Eye (tissue), 1 donor: ENCODE measurements at regions not wholly inside any gene's neighbourhood (a gene's known extent, or its start where the extent isn't known, plus 50 kb on each side); places are given as distances from the start of the nearest gene placed in this dataset.
"Not testable (repeated sequence)": the region's sequence is repeated elsewhere in the genome, so short reads cannot be mapped to it uniquely, and the experiment has no call there.

Experiments
- DNase-seq: peaks from one replicate; pipeline ENCODE4 v3.0.0-alpha.2; 2015

DNA sequence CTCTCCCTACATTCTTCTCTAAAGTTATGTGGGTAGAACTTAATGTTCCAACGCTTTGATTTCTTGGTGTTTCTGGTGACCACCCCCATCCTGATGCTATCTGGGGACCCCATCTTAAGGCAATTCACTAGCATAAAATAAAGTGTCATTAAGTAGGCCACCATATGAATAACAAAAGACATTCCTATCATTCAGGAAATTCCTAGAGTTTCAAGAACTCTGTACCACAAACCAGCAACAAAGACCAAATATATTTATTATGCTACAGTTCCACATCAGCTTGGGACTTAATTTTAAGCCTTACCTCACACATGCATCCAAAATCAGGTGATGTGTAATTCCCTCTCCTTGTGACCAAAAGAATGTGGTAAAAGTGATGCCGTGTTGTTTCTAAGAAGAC lies 254.6 kb upstream of the LRRC4C start:
- no peak for DNase-seq

DNA sequence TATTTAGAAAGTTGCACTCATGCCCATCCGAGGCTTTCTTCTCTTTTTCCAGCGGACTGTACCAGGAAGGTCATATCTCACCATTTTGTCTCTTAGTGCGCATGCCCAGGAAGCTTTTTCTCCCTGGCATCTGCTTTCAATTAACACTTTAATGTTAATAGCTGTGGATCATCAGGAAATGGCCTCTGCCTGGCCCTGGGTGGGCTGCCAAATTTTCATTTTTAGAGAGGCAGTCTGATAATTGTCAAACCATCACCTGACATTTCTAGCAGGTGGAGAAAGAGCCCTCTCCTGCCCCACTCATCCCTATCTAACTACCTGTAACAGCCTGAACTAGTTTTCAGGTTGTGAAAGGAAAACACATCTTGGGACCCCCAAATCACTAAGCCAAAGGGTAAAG lies 257.4 kb upstream of the LRRC4C start:
- DNase-seq = no peak

DNA sequence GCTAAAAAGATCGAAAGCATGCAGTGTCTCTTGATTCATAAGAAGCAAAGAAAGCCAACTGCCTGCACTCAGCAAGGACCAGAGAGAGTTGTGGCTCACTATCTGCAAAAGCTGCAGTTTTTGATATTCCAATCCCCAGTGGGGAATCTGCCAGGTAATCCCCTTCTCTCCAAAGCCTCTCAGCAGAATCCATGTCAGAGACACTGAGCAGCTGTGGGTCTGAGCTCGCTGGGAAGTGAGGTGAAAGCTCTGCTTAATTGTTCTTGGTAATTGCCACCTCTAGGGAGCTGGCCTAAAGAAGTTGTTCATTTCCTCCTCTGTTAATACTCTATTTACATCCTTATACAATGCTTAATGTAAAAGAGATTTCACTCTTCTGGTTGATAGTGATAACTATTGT lies 261.3 kb upstream of the LRRC4C start:
- DNase-seq = no peak

DNA sequence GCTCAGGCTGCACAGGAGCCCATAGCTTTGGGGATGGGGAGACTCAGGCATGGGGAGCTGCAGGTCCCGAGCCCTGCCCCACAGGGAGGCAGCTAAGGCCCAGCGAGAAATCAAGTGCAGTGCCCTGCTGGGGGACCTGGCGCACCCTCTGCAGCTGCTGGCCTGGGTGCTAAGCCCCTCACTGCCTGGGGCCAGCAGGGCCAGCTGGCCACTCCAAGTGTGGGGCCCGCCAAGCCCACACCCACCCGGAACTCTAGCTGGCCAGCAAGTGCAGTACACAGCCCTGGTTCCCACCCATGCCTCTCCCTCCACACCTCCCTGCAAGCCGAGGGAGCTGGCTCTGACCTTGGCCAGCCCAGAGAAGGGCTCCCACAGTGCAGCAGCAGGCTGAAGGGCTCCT lies 268.7 kb upstream of the LRRC4C start:
- DNase-seq = not testable (repeated sequence)

DNA sequence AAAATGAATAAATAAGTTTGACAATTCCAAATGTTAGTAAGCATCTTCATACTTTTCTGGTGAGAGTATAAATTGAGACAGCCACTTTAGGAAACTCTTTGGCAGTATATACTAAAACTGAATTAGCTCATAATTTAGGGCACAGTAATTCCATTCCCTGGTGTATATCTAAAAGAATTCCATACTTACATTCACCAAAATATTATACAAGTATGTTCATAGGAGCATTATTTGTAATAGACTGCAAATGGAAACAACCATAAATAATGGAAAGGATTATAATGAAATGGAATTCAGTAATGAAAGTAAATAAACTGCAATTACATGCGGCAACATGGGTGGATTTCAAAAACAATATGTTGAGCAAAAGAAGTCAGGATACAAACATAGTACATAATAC lies 315.8 kb upstream of the LRRC4C start:
- DNase-seq = no peak

DNA sequence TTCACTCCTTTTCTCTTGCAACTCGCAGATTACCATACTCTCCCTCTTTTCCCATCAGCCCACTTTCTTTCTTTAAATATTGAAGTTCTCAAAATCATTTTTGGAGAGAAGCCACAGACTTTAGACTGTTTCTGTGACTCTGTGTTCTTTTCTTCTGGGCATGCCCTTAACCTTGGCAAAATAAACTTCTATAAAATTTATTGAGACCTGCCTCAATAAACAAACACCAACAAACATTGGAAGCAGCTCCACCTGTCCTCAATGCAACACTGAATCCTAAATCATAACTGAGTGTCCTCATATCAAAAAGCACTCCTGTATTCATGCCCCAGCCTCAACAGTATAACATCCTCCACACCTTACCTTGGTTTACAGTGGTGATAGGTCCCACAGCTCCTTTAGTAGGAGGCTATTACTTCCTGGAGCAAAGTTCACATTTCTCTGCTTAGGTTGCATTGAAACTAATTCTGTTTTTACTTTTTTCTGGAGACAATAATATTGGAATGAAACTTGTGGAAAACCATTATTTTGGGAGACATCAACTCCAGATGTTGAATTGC lies 320.0 kb upstream of the LRRC4C start:
- no peak for DNase-seq

DNA sequence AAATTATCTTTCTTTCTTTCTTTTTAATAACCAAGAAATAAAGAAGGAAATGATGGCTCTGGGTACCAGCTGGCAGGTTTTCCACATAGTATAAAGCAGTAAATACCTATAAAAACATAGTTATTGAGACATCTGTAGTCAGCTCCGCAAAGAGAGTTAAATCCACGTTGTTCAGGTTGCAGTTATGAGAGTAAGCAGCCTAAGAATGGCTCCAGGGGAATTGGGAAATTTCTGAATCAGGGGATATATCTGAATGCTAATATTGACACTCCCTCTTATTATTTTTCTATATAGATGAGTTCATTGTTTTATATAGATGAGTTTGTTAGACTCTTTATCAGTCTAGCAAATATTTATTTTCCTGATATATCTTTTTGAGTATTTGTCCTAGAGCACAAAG lies 322.0 kb upstream of the LRRC4C start:
- DNase-seq = no peak

DNA sequence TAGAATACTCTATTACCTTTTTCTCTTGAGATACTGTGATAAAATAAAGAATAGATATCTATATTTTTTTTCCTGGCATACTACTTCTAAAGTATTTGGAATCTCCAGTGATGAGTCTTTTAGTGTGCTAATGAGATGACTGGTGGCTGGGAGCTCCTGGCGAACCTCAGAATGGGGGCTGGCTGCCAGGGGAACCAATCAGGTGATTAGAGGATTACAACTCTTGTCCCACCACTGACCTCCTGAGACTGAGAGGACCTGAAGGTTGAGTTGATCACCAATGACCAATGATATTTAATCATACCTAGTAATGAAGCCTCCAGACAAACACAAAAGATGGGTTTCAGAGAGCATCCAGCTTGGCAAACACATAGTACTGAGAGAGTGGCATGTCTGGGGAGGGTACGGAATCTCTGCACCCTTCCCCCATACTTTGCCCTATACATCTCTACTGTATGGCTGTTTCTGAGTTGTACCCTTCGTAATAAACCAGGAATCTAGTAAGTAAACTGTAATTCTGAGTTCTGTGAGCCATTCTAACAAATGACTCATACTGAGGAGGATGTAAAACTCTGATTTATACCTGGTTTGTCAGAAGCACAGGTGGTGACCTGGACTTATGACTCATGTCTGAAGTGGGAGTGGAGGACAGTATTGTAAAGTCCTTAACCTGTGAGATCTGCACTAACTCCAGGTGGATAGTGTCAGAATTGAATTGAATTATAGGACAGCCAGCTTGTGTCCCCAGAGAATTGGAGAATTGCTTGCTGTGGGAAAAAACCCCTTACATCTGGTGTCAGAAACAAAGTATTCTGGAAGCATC lies 325.3 kb upstream of the LRRC4C start:
- no peak for DNase-seq

DNA sequence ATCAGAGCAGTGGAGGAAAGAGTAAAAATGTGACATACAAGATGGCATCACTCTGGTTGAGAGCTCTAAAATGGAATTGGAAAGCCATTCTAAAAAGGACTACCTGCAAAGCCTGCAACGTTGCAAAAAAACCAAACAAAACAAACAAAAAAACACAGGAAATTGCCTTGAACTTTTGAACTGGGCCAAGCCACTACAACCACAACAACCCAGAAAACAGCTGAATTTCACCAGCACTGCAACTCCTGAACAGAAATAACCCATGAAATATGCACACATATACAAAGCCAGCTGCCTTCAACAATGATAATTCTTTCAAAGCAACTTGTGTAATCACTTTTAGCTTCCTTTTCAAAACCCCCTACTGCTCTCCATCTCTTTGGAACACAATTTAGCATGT lies 326.6 kb upstream of the LRRC4C start:
- no peak for DNase-seq

DNA sequence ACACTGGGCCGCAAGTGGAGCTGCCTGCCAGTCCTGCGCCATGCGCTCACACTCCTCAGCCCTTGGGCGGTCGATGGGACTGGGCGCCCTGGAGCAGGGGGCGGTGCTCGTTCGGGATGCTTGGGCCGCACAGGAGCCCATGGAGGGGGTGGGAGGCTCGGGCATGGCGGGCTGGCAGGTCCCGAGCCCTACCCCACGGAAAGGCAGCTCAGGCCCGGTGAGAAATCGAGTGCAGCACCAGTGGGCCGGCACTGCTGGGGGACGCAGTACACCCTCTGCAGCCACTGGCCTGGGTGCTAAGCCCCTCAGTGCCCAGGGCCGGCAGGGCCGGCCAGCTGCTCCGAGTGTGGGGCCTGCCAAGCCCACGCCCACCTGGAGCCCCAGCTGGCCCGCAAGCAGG lies 328.7 kb upstream of the LRRC4C start:
- no peak for DNase-seq

DNA sequence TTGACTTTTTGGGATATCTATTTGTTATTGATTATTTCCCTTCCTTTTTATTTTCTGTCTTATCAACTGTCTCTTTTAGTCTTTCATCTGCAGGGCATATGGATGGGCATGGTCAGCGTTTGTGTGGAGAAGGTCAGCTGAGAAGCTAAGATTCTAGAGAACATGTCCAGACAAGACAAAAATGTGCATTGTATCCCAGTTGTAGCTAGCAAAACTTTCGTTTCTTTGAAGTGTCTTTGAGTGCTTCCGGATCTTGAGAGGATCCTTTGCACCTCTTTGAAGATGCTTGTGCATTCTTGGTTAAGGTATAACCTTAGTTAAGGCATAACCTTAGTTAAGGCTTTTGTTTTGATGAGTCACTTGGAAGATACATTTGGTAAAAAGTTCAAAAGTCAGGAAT lies 329.9 kb upstream of the LRRC4C start:
- DNase-seq = no peak

DNA sequence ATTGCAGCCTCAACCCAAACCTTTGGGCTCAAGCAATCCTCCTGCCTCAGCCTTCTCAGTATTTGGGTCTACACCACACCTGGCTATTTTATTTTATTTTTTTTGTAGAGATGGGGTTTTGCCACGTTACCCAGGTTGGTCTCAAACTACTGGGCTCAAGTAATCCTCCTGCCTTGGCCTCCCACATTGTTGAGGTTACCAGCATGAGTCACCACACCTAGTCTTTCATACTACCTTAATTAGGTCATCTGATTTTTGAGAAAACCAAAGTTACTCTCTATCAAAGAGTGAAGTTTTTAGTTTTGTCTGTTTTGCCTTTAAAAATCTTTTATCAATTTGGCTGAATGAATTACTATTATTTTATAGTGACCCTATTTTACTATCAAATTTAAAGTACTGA lies 335.6 kb upstream of the LRRC4C start:
- DNase-seq = no peak

DNA sequence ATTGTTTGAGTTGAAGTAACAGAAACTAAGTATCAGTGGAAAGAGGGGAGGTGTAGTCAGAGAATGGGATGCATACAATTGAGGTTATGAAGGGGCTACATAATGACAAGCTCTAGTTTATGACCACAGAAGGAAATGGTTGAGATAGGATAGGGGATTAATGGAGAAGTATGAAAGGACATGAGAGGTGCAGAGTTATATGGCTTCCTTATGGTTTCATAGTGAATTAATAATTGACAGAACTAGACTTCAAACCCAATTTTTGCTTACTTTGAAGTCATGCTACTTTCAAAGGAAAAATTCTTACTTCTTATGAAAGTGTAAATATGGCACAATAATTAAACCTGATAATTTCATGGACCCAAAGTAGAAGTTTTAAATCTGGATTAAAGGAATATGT lies 340.3 kb upstream of the LRRC4C start:
- DNase-seq = no peak

DNA sequence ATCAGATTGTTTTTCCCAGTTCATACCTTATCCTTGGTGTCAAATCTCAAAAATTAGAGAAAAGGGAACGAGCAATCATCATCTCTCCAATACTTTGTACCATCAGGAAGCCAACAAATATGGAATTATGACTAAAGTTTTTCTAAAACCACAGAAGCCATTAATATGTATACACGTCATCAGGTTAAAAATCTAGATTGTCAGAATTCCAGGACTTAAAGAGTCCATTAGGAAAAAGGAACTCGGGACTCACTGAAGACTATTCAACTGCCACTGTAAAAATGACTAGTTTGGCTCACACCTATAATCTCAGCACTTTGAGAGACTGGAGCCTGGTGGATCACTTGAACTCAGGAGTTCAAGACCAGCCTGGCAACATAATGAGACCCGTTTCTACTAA lies 344.4 kb upstream of the LRRC4C start:
- no peak for DNase-seq

DNA sequence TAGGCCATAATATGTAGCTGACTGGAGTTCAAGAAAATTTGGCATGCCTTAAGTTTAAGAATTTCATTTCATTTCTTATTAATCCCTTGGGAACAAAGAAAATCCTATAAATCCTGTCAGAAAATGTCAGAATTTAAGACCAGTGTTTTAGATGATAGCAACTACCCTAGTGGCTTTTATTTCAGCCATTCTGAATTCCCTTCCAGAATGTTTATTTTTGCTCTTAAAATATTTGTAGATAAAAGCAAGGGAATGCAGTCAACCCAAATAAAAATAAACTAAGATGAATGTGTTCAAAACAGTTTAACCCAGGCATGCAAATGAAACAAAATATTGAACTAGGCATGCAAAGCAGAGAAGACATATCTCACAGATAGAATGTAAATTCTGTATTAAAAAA lies 356.9 kb upstream of the LRRC4C start:
- DNase-seq = no peak

DNA sequence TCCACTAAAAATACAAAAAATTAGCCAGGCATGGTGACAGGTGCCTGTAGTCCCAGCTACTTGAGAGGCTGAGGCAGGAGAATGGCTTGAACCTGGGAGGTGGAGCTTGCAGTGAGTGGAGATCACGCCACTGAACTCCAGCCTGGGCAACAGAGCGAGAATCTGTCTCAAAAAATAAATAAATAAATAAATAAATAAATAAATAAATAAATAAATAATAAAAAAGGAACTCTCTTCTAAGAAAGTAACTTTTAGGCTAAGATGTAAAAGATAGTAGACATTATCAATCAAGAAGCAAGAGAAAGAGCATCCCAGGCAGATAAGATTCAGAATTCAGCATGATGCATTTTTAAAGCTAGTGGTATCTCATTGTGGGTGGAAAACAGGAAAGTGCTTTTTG lies 364.8 kb upstream of the LRRC4C start:
- not testable (repeated sequence) for DNase-seq

DNA sequence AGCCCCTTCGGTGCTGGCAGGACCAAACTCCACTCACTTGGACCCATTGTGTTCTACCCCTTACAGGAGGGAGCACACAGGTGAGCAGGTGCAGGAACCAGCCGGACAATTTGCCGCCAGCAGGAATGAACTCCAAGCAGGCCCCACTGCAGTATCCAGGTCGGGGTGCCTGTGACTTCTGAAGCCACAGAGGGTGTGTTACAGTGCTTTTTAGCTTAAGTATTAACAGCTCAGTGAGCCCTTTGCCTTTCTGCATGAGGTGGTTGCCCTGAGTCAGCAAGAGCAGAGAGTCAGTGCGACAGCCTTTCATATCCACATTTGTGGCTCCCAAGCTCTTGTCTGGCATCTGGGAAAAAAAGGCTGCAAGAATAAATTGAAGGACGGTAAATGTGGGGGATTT lies 366.6 kb upstream of the LRRC4C start:
- no peak for DNase-seq

DNA sequence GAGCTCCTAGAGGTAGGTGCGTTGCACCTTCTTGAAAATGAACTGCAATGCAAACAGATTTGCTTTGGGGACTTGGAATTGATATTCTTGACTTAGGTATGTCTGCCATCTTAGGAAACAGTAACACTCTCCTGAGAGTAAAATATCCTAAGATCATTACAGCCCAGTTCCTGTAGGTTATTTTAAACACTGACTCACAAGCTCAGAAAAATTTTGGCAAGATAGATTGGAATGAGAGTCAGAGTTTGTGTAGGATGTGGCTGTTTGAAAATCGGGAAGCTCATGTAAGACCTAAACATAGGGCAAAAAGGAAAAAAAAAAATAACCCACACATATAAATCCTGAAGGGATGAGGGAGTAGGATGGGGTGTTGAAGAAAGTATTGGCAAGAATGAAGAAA lies 377.0 kb upstream of the LRRC4C start:
- DNase-seq = no peak

DNA sequence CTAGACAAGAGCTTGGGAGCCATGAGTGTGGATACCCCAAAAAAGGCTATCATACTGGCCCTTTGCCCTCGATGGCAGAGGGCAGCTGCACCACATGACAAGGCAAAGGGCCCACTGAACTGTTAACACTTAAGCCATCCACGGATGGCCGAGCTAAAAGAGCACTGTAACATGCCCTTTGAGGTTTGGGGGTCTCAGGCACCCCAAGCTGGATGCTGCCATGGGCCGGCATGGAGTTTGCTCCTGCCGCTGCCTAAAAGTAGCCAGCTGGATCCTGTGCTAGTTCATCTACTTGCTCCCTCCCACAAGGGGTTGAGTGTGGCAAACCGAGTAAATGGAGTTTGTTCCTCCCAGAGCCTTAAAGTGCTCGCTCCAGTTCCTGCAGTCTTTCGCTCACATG lies 383.2 kb upstream of the LRRC4C start:
- no peak for DNase-seq

DNA sequence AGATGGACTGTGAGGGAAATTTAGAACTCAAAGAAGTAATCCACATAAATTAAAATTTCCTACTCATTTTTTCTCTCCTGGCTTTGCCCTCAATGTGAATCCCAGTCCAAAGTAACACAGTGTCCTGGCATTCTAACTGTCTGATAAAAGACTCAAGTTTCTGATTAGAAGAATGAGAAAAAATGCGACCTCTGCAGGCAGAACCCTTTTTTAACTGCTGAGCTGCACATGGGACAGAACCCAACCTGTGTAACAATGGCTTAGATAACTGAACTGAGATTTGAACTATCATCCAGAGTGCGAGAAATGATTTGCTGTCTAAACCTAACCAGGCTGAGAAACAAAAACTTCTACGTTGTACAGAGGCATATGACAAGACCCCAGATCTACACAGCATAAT lies 385.6 kb upstream of the LRRC4C start:
- DNase-seq = no peak

DNA sequence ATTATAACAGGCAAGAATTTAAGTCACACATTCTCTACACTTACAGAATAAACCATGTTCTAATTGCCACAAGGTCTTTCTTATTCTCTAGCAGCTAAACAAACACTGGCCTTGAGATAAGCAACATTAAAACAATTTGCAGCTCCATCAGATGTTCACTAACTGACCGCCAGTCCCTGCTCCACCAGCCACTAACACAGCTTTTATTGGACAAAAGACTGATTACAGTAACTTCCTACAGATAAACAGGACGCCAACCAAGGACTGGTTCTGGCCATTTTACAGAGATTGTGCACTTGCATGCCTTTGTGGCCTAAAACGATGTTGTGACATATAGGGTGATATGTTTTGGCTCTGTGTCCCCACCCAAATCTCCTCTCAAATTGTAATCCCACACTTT lies 388.9 kb upstream of the LRRC4C start:
- DNase-seq = no peak

DNA sequence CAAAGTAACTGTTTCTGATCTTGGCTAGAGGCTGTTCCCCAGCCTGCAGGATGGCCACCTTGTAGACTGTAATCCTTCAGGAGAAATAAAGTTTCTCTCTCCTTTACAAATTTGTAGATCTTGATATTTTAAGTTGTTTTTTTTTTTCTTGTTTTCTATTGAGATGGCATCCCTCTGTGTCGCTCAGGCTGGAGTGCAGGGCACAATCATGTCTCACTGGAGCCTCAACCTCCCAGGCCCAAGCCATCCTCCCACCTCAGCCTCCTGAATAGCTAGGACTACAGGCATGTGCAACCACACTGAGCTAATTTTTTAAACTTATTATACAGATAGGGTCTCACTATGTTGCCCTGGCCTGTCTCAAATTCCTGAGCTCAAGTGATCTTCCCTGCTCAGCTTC lies 389.8 kb upstream of the LRRC4C start:
- DNase-seq = no peak

DNA sequence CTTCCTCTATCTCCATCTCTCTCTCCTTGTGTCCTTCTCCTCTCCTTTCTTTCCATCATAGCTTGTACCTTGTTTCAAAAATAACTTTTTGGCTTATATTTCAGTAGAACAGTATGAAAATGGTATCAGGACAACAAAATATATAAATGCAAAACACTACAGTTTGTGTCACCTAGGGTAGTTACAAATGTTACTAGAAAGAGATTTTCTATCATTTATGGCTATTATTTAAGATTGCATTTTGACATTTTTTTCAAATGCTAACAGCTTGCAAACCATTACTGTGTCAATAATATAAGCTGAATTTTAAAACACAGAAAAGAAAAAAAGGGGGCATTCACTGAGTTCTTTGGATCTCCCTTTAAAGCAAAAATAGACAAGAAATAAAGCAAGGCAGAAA lies 392.3 kb upstream of the LRRC4C start:
- DNase-seq = no peak

DNA sequence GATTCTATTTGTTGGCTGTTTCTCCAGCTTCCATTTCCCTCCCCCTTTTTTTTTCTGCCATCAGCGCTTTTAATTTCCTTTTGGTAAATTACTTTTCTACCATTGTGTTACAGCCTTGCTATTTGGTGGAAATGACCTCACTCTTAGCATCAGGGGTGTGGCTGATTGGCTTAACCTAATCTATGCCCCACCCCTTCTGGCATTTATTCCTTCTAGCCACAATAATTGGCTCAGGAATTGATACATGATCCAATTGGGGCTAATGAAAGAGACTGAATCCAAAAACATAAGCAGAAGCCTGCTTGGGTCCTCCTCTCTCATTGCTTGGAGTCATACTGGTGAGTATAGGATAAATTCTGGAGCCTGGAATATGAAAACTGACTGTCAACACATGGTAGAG lies 402.4 kb upstream of the LRRC4C start:
- no peak for DNase-seq

DNA sequence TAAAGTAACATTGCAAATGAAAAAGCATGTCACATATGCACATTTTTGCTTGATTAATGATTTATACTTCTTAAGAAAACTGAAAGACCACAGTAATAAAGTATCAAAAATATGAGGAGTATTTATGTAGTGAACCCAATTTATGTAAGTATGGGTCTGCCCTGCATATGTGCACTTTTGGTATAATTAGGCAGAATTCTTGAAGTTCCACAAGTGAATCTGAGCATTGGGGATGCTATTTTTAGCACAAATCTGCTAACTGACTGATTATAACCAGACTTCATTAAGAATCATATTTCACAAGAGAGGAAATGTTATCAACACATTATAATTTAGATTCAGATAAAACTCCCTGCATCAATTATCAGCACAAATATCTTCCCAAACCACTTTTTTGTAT lies 407.1 kb upstream of the LRRC4C start:
- DNase-seq = no peak
